Bronchial epithelial cell (primary cell): ENCODE measurements at regions not wholly inside any gene's neighbourhood (a gene's known extent, or its start where the extent isn't known, plus 50 kb on each side); places are given as distances from the start of the nearest gene placed in this dataset.

Experiments
- DNase-seq: peaks from one replicate; pipeline ENCODE4 v3.0.0-alpha.2; 2010; ENCODE audit warnings: low read depth
- FAIRE-seq: peaks from 2 replicates; lab custom pipeline; 2011; peaks lifted over from hg19 to GRCh38; lab: Jason Lieb, UNC
- H3K27me3 ChIP-seq: 2 replicates; pipeline ENCODE4 v1.5.1; 2011; ENCODE audit warnings: low read length; ENCODE audit not compliant: control insufficient read depth, insufficient read depth
- H3K36me3 ChIP-seq: 2 replicates; pipeline ENCODE4 v1.5.1; 2011; ENCODE audit warnings: low read length; ENCODE audit not compliant: control insufficient read depth, insufficient read depth
- H3K4me3 ChIP-seq: 2 replicates; pipeline ENCODE4 v1.5.1; 2011; ENCODE audit warnings: mild to moderate bottlenecking, low read depth, low read length, control low read depth
- CTCF ChIP-seq: IDR thresholded peaks from 2 replicates; pipeline ENCODE4 v1.5.1; 2011; ENCODE audit warnings: mild to moderate bottlenecking, moderate library complexity, low read length, control low read depth, inconsistent platforms; ENCODE audit not compliant: insufficient read depth, severe bottlenecking

GRCh38 chr15:66921319-66921915, 144.0 kb upstream of the SMAD3 start:
- TF ChIP-seq CTCF, result no peak
- no peak overlapping the region for H3K4me3 ChIP-seq
- no peak for DNase-seq
- H3K36me3 ChIP-seq, result no peaks in the 10 kb centered on the region
- FAIRE-seq, result no peak
- H3K27me3 ChIP-seq, result no peaks in the 10 kb centered on the region

DNA sequence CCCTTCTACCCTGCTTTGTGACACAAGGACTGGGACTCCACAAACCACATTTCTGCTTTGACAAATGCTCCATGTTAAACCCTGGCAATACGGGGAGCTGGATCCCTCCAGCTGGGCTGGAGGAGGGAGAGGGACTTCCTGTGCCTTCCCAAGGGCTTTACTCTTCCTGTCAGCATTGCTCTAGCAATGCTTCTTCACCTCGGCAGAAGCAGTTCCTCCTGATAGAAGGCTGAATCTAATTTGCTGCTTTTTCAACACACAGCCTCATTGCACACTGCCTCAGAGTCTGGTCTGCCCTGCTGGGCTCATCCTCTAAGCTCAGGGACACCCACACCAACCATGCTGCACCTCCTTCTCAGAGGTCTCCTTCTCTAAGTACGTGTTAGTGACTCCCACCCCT, 142.8 kb upstream of the SMAD3 start:
- no peaks in the 10 kb centered on the region for H3K27me3 ChIP-seq
- no peak for FAIRE-seq
- H3K36me3 ChIP-seq, result no peaks in the 10 kb centered on the region
- no peak overlapping the region for H3K4me3 ChIP-seq
- no peak for DNase-seq
- TF ChIP-seq CTCF, result no peak

DNA sequence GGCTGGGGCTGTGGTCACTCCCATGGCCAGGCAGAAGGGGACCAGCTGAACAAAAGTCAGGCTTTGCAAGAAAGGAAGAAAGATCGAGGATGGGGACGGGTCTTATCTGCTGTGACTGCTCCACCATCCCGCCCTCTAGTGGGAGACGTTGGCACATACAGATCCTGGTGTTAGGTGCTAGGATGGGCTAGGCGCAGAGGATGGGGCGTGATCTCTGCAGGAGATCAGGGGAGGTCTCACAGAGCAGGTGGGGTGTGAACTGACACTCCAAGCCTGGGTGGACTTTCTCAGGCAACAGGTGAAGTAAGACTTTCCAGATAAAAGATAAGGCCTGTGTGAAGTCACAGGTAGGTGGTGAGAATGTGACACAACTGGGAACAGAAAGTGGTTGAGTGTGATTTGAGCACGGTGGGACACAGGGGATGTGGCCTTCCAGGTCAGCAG, 141.9 kb upstream of the SMAD3 start:
- DNase-seq (peak; percentile 23), FAIRE-seq (no peak)
- TF ChIP-seq CTCF, result peak; percentile 62
- Histone ChIP-seq H3K4me3 (no peak overlapping the region), H3K27me3 (no peaks in the 10 kb centered on the region), H3K36me3 (no peaks in the 10 kb centered on the region)

DNA sequence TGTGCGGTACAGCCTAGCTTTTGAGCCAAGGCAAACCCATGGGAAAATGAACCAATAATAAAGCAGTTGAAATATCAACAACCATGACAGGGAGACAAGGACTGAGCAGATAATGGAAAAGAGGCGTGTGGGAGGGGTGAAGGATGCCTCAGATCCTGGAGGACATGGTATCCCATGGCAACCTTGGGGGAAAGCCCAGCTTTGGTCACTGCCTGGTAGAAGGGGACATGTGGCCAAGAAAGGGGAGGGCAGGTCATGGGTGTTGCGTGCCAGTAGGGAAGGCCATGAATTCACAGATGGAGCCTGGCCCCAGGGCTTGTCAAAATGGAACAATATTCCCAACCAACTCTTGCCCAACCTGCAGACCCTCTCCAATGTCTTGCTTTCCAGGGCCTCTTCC, 140.5 kb upstream of the SMAD3 start:
- Histone ChIP-seq H3K4me3 (no peak overlapping the region), H3K36me3 (no peaks in the 10 kb centered on the region), H3K27me3 (no peaks in the 10 kb centered on the region)
- TF ChIP-seq CTCF, result no peak
- no peak for DNase-seq
- no peak for FAIRE-seq

DNA sequence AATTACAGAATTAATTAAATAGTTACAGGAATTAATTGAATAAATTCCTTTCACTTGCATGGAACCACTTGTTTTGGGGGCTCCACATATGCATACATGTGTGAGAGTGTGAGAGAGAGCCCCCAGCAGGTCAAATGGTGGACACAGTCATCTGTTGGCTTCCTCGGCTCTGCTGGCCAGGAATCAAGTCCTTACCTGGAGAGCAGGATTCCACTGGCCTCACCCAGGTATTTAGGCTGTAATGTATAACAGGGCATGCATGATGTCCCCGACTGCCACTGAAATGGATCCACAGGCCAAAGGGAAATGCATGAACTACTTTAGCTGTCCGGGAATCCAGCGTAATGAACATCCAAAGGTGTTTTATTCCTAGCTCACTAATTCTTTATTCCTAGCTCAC, 139.7 kb upstream of the SMAD3 start:
- no peak for FAIRE-seq
- Histone ChIP-seq H3K27me3 (no peaks in the 10 kb centered on the region), H3K36me3 (no peaks in the 10 kb centered on the region), H3K4me3 (no peak overlapping the region)
- DNase-seq, result no peak
- no peak for TF ChIP-seq CTCF

GRCh38 chr15:66927201-66928077, 138.0 kb upstream of the SMAD3 start:
- no peak for FAIRE-seq
- DNase-seq, result peak; percentile 52

More at GRCh38 chr15:66927201-66928077, 138.0 kb upstream of the SMAD3 start:
- Histone ChIP-seq H3K27me3 (no peaks in the 10 kb centered on the region), H3K4me3 (no peak overlapping the region), H3K36me3 (no peaks in the 10 kb centered on the region)
- no peak for TF ChIP-seq CTCF
